Activated CD8-positive, alpha-beta memory T cell treated with anti-CD3 and anti-CD28 coated beads, Interleukin-2, amount 50 U/mL, for 1 hour (primary cell): ENCODE measurements at regions not wholly inside any gene's neighbourhood (a gene's known extent, or its start where the extent isn't known, plus 50 kb on each side); places are given as distances from the start of the nearest gene placed in this dataset.

ENCODE experiments used
- DNase-seq: peaks from one replicate; pipeline ENCODE4 v3.0.0-alpha.2; 2020; ENCODE audit errors: extremely low read depth

DNA sequence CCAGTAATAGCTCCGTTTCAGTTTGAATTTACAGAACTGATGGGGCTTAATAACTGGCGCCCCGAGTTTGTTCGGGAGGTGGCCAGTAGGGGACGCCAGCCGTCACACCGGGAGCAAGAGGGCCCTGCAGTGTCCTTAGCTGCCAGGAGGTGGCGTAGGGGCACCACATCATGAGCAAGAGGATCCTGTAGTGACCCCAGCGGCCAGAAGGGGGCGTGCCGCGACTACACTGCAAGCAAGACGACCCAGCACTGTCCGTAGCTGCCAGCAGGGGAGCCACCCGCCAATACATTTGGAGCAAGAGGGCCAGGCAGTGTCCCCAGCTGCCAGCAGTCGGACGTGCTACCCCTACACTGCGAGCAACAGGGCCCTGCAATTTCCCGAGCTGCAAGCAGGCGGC is 663.7 kb upstream of the B3GAT1 start:
- DNase-seq: peak; percentile 4

DNA sequence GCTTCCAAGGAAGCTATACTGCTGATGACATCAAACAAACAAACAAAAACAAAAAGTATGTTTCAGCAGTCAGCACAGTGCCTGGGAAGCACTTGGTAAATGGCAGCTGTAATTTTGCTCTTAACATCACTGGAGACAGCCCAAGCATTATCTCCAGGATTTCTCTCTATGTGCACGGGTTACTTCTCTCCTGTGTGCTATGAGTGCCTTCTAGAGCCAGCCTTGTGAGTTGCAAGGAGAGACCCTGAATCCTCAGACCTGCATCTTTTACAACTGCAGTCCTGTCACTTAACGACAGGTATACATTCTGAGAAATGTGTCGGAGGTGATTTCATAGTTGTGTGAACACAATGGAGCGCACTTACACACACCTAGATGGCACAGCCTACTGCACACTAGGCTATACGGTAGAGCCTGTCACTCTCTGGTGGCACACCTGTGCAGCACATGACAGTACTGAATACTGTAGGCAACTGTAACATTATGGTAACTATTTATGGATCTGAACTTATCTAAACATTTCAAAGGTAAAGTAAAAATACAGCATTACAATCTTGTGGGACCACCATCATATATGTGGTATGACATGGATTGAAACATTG is 662.5 kb upstream of the B3GAT1 start:
- no peak for DNase-seq

DNA sequence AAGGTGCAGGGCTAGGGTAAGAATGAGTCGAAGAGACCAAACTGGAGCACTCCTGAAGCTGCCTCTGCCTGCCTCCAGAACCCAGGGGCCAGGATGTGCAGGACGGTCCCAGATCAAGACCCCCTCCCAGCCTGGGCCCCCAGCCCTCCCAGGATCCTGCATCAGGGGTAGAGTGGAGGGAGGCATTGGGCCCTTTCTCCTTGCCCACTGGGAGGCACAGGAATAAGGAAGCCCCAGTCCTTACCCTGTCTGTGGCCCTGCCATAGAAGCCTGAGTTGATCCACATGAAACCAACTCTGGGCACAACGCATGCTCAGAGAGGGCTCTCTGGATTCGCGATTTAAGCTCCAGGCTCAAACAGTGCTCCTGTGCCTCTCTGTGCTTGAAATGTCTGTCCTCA is 661.8 kb upstream of the B3GAT1 start:
- no peak for DNase-seq

DNA sequence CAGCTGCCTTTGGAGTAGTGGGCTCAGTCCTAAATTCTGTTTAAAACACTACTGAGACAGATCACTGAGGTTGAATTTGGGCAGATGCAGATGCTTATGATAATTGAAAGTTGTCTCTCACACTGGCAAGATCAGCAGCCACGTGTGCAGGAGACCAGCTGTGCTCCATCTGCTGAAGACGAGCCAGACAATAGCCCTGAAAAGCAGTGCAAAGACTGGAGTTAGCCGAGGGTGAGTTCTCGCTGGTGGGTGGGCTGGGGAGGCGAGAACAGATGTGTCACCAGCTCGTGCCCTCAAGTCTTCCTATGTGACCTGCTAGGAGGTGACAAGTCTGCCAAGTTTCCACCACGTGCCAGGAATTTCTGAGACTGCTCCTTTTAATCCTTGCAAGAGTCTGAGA is 661.3 kb upstream of the B3GAT1 start:
- no peak for DNase-seq

DNA sequence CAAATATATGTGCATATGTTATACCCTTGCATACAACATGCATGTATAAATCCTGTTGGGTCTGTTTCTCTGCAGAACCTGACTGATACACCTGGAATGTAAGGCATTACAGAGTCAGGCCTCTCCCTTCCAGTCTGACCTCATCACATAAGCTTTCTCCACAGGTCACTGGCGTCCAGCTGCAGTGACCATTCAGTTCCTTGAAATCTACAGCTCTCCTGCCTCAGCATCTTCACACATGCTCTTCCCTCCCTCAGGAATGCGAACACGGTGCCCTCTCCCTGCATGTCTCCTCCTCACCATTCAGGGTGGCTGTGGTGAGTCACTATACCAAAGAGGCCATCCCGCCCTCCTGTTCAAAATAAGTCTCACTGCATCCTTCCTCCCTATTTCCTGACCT is 657.8 kb upstream of the B3GAT1 start:
- DNase-seq: no peak

DNA sequence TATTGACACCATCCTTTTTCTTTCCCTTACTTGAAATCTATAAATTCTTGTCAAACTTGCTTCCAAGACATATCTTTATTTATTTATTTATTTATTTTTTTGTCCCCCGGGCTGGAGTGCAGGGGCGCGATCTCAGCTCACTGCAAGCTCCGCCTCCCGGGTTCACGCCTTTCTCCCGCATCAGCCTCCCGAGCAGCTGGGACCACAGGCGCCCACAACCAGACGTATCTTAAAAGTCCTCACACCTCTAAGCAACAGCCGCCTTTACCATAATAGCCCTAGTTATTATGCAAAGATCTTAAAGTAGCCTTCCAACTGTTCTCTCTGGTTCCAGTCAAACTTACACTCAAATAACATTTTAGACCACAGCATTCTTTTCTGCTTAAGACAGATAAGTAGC is 657.0 kb upstream of the B3GAT1 start:
- no peak for DNase-seq

DNA sequence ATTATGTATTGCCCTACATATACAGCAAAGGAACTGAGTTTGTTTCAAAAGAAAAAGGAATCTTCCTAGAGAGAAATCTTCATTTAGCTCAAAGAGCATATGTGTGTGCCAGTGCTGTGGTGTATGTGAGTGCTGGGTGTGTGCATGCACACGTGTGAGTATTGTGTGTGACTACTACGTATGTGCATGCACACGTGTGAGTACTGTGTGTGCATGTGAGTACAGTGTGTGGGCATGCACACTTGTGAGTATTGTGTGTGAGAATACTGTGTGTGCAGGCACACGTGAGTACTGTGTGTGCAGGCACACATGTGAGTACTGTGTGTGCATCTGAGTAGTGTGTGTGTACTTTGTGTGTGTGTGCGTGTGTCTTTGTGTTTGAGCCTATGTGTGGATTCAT is 651.0 kb upstream of the B3GAT1 start:
- no peak for DNase-seq

DNA sequence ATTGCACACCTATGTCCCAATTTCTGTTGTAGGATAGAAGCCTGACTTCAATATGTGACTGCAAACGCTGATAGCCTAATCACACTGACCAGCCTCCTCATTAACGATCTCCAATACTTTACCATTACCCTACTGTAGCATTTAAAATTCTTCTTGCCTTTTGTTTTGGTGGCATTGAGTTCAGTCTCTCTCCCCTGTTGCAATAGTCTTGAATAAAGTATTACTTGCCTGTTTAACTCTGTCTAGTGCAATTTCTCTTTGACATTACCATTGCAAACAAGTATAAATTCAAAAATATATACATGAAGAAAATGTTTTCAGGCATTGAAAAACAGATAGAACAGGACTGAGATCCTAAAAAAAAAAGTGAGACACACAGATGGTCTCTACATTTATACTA is 649.1 kb upstream of the B3GAT1 start:
- DNase-seq: no peak

DNA sequence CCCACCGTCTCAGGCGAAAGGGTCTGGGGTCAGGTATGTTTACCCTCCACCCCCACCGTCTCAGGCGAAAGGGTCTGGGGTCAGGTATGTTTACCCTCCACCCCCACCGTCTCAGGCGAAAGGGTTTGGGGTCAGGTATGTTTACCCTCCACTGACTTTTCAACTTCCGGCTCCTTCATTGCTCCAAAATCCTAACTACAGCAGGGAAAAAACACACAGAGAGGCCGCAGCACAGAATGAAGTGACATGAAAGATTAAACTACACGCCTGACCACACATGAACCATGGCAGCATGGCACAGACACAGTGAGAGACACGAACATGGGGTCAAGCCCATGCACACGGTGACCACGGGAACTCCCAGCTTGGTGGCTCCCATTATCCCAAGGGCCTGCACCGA is 634.9 kb upstream of the B3GAT1 start:
- no peak for DNase-seq

DNA sequence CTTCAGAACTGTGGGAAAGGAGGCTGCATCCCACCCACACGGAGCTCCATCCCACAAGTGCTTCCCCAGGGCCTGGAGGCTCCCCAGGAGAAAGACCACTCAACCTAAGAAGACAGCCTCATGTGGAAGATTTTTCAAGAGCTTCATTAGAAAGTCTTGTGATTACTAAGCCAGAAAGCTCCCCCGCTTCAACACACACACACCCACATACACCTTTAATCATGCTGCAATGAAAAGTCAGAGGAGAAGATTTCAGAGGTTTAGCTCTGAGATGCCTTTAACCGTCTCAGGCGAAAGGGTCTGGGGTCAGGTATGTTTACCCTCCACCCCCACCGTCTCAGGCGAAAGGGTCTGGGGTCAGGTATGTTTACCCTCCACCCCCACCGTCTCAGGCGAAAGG is 634.5 kb upstream of the B3GAT1 start:
- DNase-seq: no peak

DNA sequence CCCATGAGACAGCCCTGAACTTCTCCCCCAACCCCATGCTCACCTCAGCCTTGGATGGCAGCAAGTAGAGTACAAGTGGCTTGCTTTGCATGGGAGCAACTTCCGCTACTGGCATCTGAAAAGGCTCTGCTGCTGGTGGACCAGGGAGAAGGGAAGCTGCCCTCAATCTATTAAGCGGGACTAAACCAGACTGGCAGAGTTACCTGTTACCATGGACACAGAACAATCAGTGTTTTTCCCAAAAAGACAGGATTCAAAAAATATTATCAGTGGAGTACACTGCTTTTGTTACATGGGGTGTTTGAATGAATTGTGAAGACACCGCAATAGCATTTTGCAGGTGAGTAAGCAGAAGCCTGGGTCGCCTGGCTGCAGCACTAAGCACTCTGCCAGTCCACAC is 631.4 kb upstream of the B3GAT1 start:
- DNase-seq: no peak

DNA sequence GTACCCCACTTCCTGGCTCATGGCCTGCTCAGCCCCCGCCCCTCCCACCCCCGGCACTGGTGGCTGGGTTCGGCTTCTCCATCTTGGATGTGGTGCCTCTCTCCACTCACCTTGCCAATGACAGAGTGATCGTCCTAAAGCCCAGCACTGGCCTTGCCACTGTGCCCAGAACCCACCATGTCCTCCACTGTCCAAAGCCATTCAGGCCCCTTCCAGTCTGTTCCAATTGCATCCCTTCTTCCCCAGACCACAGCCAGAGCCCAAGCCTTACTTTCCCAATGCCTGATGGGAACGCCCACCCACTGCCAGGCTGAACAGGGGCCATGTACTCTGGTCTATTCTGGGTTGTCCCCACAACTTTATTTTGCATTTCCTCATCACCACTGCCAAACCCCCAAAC is 625.8 kb upstream of the B3GAT1 start:
- DNase-seq: no peak

DNA sequence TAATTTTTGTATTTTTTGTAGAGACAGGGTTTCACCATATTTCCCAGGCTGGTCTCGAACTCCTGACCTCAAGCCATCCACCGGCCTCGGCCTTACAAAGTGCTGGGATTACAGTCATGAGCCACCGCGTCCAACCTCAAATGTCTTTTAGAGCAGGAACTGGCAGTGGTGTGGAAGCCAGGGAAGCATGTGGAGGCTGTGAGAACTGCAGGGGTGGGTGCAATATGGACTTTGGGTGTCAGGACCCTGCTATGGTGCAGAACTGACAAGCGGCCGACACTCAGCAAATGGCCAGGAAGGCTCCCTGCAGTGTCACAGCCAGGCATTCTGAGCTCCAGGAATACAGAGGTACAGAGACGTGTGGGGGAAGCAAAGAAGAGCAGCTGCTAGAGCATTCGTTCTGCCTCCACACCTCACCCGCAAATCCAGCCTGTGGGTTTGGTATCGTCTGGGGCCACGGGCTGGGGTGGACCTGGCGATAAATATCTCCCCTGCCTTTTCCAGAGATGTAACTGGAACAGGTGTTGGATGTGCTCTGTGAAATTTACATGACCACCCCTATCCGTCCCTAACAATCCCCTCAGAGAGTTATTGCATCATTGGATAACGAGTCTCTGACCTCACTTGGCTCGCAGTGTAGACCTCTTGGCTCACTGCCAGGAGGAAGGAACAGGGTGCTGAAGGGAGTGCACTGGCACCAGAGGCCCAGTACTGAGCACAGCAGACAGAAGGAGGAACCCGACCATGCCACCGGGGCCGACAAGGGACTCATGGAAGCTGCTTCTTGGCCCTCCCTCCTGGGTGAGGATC is 624.7 kb upstream of the B3GAT1 start:
- no peak for DNase-seq

DNA sequence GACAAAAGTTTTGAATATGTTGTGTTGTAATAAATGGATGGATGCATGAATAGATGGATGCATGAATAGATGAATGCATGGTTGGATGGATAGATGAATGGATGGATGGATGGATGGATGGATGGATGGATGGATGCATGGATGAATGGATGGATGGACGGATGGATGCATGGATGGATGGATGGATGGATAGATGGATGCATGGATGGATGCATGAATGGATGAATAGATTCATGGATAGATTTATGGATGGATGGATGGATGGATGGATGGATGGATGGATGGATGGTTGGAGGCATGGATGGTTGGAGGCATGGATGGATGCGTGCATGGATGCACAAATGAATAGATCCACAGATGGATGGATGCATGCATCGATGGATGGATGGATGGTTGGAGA is 623.2 kb upstream of the B3GAT1 start:
- DNase-seq: no peak

DNA sequence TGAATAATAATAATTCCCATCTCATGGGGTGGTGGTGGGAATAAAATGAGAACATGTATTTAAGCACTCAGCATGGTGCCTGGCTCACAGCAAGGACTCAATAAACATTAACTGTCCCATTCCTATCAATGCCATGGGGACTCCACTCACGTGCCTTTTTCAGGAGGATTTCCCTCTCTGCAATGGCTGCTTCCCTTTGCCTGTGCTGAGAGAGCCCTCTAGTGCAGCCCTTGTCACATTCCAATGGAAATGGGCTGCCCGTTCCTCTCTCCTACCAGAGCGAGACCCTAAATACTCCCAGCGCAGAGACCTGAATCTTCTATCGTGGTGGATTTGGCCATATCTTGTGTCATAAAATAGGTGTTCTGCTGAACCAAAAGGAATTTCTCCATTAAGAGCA is 621.5 kb upstream of the B3GAT1 start:
- DNase-seq: no peak

DNA sequence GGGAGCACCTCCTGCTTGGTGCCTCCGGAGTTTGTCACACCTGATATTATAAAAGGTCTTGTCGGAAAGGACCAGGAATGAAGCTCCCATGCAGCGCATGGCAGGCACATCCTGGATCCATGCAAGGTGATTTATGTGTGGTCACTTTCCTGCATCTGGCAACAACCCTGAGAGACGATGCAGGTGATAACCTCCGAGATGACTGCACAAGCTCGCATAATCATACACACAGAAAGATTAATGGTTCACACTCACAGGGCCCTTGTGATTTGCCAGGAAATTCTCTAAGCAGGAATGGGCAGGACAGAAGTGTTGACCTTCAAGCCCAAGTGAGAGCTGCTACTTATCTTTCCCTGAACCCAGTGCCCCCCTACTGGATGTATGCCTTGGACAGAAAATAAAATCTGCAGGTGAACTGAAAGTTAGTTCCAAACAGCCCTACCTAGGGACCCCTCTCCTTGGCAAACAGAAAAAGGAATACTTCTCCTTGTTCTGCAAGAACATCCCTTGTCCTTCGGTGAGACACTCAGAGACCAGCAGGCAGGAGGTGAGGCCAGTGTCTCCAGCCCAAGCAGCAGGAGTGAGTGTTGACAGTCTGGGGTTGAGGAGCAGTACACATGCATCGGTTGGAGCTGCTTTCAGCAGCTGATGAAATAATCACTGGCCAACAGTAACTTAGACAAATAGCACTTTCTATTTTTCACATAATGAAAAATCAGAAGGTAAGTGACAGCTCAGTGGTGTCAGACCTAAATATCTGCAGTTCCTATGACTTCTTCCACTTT is 619.4 kb upstream of the B3GAT1 start:
- no peak for DNase-seq

DNA sequence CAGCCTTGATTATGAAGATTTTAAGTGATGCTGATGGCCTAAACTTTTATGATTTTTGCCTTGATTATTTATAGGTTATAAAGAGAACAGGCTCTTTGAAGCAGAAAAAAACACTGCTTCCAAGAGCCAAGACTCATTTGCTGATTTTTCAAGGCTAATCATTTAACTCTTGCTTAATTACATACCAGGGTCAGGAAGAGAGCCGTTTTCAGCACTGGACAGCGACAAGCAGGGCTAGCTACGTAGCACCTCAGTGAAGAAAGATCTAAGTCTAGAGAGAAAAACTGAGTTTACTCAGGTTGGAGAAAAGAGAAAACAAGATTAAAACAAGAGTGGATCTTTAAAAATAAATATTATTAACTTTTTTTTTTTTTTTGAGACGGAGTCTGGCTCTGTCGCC is 615.4 kb upstream of the B3GAT1 start:
- DNase-seq: no peak

DNA sequence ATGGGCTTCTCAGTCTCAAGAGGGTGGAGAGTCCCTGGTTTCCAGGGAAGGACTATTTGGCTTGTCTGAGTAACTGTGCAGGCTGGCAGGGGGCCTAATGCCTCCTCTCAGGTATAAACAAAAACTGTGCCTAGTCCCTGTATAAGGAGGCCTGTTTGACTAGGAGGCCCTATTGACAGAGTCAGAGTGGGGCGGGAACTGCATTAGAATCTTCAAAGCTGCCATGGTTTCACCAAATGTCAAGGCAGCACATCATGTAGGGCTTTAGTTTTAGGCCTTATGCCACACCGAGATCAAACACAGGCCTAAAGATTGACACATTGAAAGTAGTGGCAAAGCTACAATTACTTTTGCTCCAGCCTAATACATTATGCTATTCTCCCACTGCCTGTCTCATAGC is 611.5 kb upstream of the B3GAT1 start:
- DNase-seq: no peak

DNA sequence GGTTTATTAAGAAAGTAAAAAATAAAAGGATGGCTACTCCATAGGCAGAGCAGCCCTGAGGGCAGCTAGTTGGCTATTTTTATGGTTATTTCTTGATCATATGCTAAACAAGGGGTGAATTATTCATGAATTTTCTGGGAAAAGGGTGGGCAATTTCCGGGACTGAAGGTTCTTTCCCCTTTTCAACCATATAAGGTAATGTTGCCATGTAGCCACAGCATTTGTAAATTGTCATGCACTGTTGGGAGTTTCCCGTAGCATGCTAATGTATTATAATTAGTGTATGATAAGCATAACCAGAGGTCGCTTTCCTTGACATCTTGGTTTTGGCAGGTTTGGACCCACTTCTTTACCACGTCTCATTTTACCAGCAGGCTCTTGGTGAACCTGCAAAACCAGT is 610.4 kb upstream of the B3GAT1 start:
- DNase-seq: no peak

DNA sequence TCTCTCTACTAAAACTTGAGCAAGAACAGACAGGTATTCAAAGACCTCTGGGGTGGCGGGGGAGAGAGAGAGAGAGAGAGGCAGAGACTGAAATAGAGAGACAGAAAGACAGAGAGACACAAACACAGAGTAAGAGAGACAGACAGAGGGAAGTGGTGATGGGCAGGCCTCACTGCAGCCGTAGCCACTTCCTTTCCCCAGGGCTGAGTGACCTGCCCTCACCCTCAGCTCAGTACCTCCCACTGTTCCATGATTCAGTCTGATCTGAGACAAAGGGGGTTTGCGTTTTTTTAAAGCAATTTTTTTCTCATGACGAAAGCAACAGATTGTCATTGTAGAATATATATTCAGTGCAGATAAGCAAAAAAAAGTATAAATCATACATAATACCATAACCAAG is 607.9 kb upstream of the B3GAT1 start:
- no peak for DNase-seq

DNA sequence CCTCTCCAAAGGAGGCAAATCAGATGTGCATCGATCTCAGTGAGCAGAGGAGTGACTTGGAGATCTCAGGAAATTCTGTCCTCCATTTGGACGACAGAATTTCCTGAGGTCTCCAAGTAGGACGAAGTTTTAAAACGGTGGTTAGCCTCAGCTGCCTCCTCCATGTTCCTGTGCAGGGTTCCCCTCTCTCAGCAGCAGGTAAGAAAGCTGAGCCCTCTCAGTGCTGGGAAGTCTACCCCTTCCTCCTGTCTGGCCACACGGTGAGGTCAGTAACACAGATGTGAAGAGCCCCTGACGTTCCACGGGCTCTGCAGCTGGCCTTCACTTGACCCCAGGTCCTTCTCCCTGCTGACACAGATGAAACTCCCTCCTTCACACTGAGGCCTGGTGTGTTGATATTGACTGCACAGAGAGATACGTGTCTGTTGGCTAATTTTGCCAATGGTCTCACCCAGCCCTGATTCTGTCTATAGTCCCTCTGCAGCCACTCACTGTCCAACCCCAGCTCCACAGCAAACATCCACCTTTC is 607.4 kb upstream of the B3GAT1 start:
- no peak for DNase-seq

DNA sequence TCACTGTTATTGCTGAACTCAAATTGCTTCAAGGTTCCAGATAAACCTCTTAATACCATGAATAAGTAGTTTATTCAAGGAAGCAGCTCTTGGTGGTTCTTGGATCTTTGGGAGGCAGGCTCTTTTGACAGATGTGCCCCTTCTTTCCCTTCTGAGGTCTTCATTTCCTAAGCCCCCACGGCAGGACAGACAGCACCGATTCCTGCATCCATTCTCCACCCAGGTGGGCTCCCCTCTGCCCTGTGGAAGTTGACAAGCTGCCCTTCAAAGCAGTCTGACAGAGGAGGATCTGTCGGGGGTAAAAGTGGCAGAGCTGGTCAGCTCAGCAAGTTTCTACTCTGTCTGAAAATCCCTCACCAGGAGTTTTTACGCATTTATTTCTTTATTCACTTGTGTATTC is 605.3 kb upstream of the B3GAT1 start:
- DNase-seq: no peak

DNA sequence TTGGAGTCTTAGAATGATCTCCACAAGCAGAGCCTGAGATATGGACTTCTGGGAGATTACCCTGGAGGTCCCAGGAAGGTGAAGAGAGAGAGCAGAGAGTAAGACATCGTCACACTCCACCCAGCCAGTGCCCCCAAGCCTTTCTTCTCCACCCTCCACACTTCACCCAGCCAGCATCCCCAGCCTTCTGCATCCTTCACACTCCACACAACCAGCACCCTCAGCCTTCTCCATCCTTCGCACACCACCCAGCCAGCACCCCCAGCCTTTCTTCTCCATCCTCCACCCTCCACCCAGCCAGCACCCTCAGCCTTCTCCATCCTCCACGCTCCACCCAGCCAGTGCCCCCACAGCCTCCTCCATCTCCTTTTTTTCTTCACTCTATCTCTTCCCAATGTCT is 603.9 kb upstream of the B3GAT1 start:
- no peak for DNase-seq
